HFFc6 (cell line): ENCODE measurements at regions not wholly inside any gene's neighbourhood (a gene's known extent, or its start where the extent isn't known, plus 50 kb on each side); places are given as distances from the start of the nearest gene placed in this dataset.

Source experiments
- DNase-seq: peaks from one replicate; pipeline ENCODE4 v3.0.0-alpha.2; 2018
- H3K27ac Mint-ChIP-seq: 2 replicates; pipeline ENCODE4 v1.8.0; 2020; ENCODE audit warnings: mild to moderate bottlenecking, mixed read lengths
- H3K27me3 Mint-ChIP-seq: 2 replicates; pipeline ENCODE4 v1.8.0; 2021; ENCODE audit warnings: mild to moderate bottlenecking, moderate library complexity, mixed read lengths; ENCODE audit not compliant: insufficient read depth
- H3K36me3 Mint-ChIP-seq: 2 replicates; pipeline ENCODE4 v1.8.0; 2021; ENCODE audit warnings: low read depth, mixed read lengths
- H3K4me1 Mint-ChIP-seq: 2 replicates; pipeline ENCODE4 v1.8.0; 2020; ENCODE audit warnings: low read depth, mixed read lengths
- H3K4me3 Mint-ChIP-seq: 2 replicates; pipeline ENCODE4 v1.8.0; 2020; ENCODE audit warnings: mild to moderate bottlenecking, moderate library complexity, mixed read lengths
- H3K9me3 Mint-ChIP-seq: 2 replicates; pipeline ENCODE4 v1.8.0; 2020; ENCODE audit warnings: mild to moderate bottlenecking, mixed read lengths
- CTCF ChIP-seq: fragments of 200-600 bp; sonication (generic); IDR thresholded peaks from 2 replicates; pipeline ENCODE4 v1.5.0; 2021; ENCODE audit warnings: antibody characterized with exemption, mild to moderate bottlenecking

GRCh38 chr1:182144646-182145030 lies 83.1 kb upstream of the ZNF648 start:
- peaks cover 4% of the 10 kb centered on the region; the same call in 1 of the 2 replicates for H3K27me3 Mint-ChIP-seq
- H3K9me3 Mint-ChIP-seq: no peaks in the 10 kb centered on the region
- TF ChIP-seq CTCF: no peak
- peaks cover 34% of the 10 kb centered on the region for H3K4me1 Mint-ChIP-seq
- H3K27ac Mint-ChIP-seq: peak overlapping the region; percentile 89
- H3K4me3 Mint-ChIP-seq: peak overlapping the region; percentile 53; the same call in 1 of the 2 replicates
- no peak for DNase-seq
- no peaks in the 10 kb centered on the region for H3K36me3 Mint-ChIP-seq

GRCh38 chr1:182143825-182144645 lies 82.5 kb upstream of the ZNF648 start:
- Mint-ChIP-seq H3K4me3 (peak overlapping the region; percentile 53), H3K27me3 (peaks cover 4% of the 10 kb centered on the region; the same call in 1 of the 2 replicates), H3K27ac (peak overlapping the region; percentile 89), H3K36me3 (no peaks in the 10 kb centered on the region), H3K9me3 (no peaks in the 10 kb centered on the region), H3K4me1 (peaks cover 28% of the 10 kb centered on the region)
- peak; percentile 56 for DNase-seq
- no peak for TF ChIP-seq CTCF

- Mint-ChIP-seq H3K9me3 (no peaks in the 10 kb centered on the region), H3K27me3 (peaks cover 4% of the 10 kb centered on the region; the same call in 1 of the 2 replicates), H3K36me3 (no peaks in the 10 kb centered on the region), H3K4me1 (peaks cover 26% of the 10 kb centered on the region), H3K27ac (peak overlapping the region; percentile 89), H3K4me3 (no peak overlapping the region; the same call in none of the 2 replicates)
- peak; percentile 99 for TF ChIP-seq CTCF
- DNase-seq: peak; percentile 73
These were observed 81.7 kb upstream of the ZNF648 start for GRCh38 chr1:182143154-182143657.

GRCh38 chr1:182142621-182143020 lies 81.1 kb upstream of the ZNF648 start:
- no peak for TF ChIP-seq CTCF
- no peak for DNase-seq
- Mint-ChIP-seq H3K9me3 (no peaks in the 10 kb centered on the region), H3K27me3 (peaks cover 9% of the 10 kb centered on the region; the same call in 1 of the 2 replicates), H3K27ac (no peak overlapping the region), H3K4me3 (no peak overlapping the region), H3K36me3 (no peaks in the 10 kb centered on the region), H3K4me1 (peaks cover 26% of the 10 kb centered on the region)

GRCh38 chr1:182141040-182141439 lies 79.5 kb upstream of the ZNF648 start:
- Mint-ChIP-seq H3K27ac (no peak overlapping the region), H3K36me3 (no peaks in the 10 kb centered on the region), H3K4me3 (no peak overlapping the region), H3K9me3 (no peaks in the 10 kb centered on the region), H3K4me1 (peaks cover 26% of the 10 kb centered on the region), H3K27me3 (peaks cover 13% of the 10 kb centered on the region; the same call in 1 of the 2 replicates)
- no peak for TF ChIP-seq CTCF
- DNase-seq: no peak
